Hepatocyte (in vitro differentiated cells): ENCODE measurements at regions not wholly inside any gene's neighbourhood (a gene's known extent, or its start where the extent isn't known, plus 50 kb on each side); places are given as distances from the start of the nearest gene placed in this dataset.

Source experiments
- CTCF ChIP-seq: fragments of 200-600 bp; sonication (generic); IDR thresholded peaks from 2 replicates; pipeline ENCODE4 v1.5.1; 2016; ENCODE audit warnings: antibody characterized with exemption, mild to moderate bottlenecking; ENCODE audit not compliant: poor library complexity
- EZH2 ChIP-seq: fragments of 200-600 bp; sonication (generic); IDR thresholded peaks from 2 replicates; pipeline ENCODE4 v1.6.1; 2016; ENCODE audit warnings: antibody characterized with exemption, mild to moderate bottlenecking, borderline replicate concordance

- TF ChIP-seq EZH2 = no peak
- TF ChIP-seq CTCF = no peak
Observed at GRCh38 chr7:85525676-85526075, 338.8 kb upstream of the SEMA3D start.
